OCI-LY7 (cell line): ENCODE measurements at regions not wholly inside any gene's neighbourhood (a gene's known extent, or its start where the extent isn't known, plus 50 kb on each side); places are given as distances from the start of the nearest gene placed in this dataset.
A peak's percentile ranks its signal among the peaks of the same experiment; 100 is the strongest.

Experiments
- BruUV-seq: library from RNA; stranded (reverse); fragments of 400-500 nt; replicated peaks from 2 replicates; lab custom pipeline; 2021; lab: Mats Ljungman, UMichigan
- CTCF ChIA-PET: fragments of 300-600 bp; sonication (Branson Sonifier 250); formaldehyde crosslinking; loops from one replicate; lab custom pipeline; 2022; ENCODE audit warnings: antibody characterized with exemption; ENCODE audit not compliant: unreplicated experiment; lab: Charles Lee
- POLR2A ChIA-PET: fragments of 300-600 bp; sonication (Branson Sonifier 250); formaldehyde crosslinking; loops from one replicate; lab custom pipeline; 2022; ENCODE audit warnings: antibody characterized with exemption; lab: Charles Lee
- DNase-seq: peaks from one replicate; pipeline ENCODE4 v3.0.0-alpha.2; 2015; ENCODE audit warnings: low spot score
- H2AFZ ChIP-seq: fragments of 200-600 bp; sonication (generic), shearing (Covaris generic); 2 replicates; pipeline ENCODE4 v1.6.1; 2014; ENCODE audit warnings: mild to moderate bottlenecking, antibody characterized with exemption, low read length, moderate library complexity
- H3K27ac ChIP-seq: fragments of 200-600 bp; sonication (generic); 2 replicates; pipeline ENCODE4 v1.5.1; 2014; ENCODE audit warnings: mixed run types, low read depth, mild to moderate bottlenecking, moderate library complexity, low read length, inconsistent platforms; ENCODE audit not compliant: poor library complexity, severe bottlenecking
- H3K36me3 ChIP-seq: fragments of 200-600 bp; sonication (generic); 2 replicates; pipeline ENCODE4 v1.6.1; 2014; ENCODE audit warnings: mild to moderate bottlenecking, antibody characterized with exemption, low read length, moderate library complexity, mixed read lengths; ENCODE audit not compliant: insufficient read depth
- H3K4me1 ChIP-seq: fragments of 200-600 bp; sonication (generic); 2 replicates; pipeline ENCODE4 v1.5.1; 2014; ENCODE audit warnings: mild to moderate bottlenecking, low read length; ENCODE audit not compliant: insufficient read depth, poor library complexity, severe bottlenecking
- H3K4me2 ChIP-seq: fragments of 200-600 bp; sonication (generic); 2 replicates; pipeline ENCODE4 v1.6.1; 2014; ENCODE audit warnings: mild to moderate bottlenecking, low read length
- H3K4me3 ChIP-seq: fragments of 200-600 bp; sonication (generic); 2 replicates; pipeline ENCODE4 v1.5.1; 2014; ENCODE audit warnings: mild to moderate bottlenecking, low read depth, low read length; ENCODE audit not compliant: poor library complexity, severe bottlenecking
- H3K79me2 ChIP-seq: fragments of 200-600 bp; sonication (generic); 2 replicates; pipeline ENCODE4 v1.6.1; 2016; ENCODE audit warnings: low read depth, mild to moderate bottlenecking, low read length, moderate library complexity, mixed read lengths; ENCODE audit not compliant: insufficient read depth
- H3K9me2 ChIP-seq: fragments of 200-600 bp; sonication (generic); 2 replicates; pipeline ENCODE4 v1.6.1; 2016; ENCODE audit warnings: mild to moderate bottlenecking, low read length, mixed read lengths; ENCODE audit not compliant: insufficient read depth
- H3K9me3 ChIP-seq: fragments of 200-600 bp; sonication (generic); 2 replicates; pipeline ENCODE4 v1.6.1; 2014; ENCODE audit warnings: mild to moderate bottlenecking, mixed run types, low read length, mixed read lengths
- H4K20me1 ChIP-seq: fragments of 200-600 bp; sonication (generic); 2 replicates; pipeline ENCODE4 v1.6.1; 2014; ENCODE audit warnings: mild to moderate bottlenecking, antibody characterized with exemption, low read length, moderate library complexity, mixed read lengths; ENCODE audit not compliant: insufficient read depth
- EZH2phosphoT487 ChIP-seq: fragments of 200-600 bp; sonication (generic); IDR thresholded peaks from 2 replicates; pipeline ENCODE4 v1.6.1; 2018; ENCODE audit warnings: low read depth, borderline replicate concordance, mild to moderate bottlenecking, mixed run types, antibody characterized with exemption, low read length, moderate library complexity, mixed read lengths
- intact Hi-C: fragments of 100-400 bp; cut with micrococcal nuclease; formaldehyde crosslinking; loops from one replicate; pipeline ENCODE4 v1.10.0; 2022; ENCODE audit not compliant: unreplicated experiment
- TF ChIP-seq, protein P1 (sequence below): fragments of 200-600 bp; sonication (generic); conservative IDR thresholded peaks from 2 replicates; pipeline ENCODE4 v1.5.1; 2014; ENCODE audit warnings: mild to moderate bottlenecking, antibody characterized with exemption, low read length, moderate library complexity, mixed read lengths

DNA sequence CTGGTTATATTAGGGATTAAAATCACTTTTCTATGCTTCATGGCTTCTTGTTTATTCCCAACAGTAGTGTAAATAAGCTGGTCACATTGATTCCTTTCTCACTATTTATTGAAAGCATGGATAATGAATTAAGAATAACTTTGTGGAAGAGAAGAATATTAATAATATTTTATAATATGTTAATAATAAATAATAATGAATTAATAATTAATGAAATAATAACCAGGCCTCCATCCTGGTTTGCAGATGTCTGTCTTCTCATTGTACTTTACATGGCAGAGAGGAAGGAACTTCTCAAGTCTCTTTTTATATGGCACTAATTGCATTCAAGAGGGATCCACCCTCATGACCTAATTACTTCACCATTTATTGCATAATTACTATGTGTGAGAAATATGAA, 473.5 kb downstream of the PTPRC start:
- intact Hi-C loops: loop anchor here (5.0 to 10.0 kb wide), 2 partner anchors 65 to 648 kb away; no protein-coding TSS in a partner anchor
- no peaks in the 10 kb centered on the region for H3K79me2 ChIP-seq
- peaks cover 6% of the 10 kb centered on the region; the same call in 1 of the 2 replicates for H3K9me3 ChIP-seq
- BruUV-seq: no TSS peak
- DNase-seq: no peak
- no peaks in the 10 kb centered on the region for H3K4me1 ChIP-seq
- no peak overlapping the region for H2AFZ ChIP-seq
- no peaks in the 10 kb centered on the region for H3K9me2 ChIP-seq
- no peaks in the 10 kb centered on the region for H4K20me1 ChIP-seq
- no peaks in the 10 kb centered on the region for H3K36me3 ChIP-seq
- no peak overlapping the region for H3K4me2 ChIP-seq
- CTCF ChIA-PET: interaction anchor here (0.7 to 1.5 kb wide), 3 partner anchors 9 to 340 kb away, joined by 3 to 5 read pairs (median 3); no protein-coding TSS in a partner anchor
- no peak overlapping the region for H3K4me3 ChIP-seq
- H3K27ac ChIP-seq: no peak overlapping the region
- no peak for TF ChIP-seq EZH2phosphoT487
- TF ChIP-seq, protein P1, sequence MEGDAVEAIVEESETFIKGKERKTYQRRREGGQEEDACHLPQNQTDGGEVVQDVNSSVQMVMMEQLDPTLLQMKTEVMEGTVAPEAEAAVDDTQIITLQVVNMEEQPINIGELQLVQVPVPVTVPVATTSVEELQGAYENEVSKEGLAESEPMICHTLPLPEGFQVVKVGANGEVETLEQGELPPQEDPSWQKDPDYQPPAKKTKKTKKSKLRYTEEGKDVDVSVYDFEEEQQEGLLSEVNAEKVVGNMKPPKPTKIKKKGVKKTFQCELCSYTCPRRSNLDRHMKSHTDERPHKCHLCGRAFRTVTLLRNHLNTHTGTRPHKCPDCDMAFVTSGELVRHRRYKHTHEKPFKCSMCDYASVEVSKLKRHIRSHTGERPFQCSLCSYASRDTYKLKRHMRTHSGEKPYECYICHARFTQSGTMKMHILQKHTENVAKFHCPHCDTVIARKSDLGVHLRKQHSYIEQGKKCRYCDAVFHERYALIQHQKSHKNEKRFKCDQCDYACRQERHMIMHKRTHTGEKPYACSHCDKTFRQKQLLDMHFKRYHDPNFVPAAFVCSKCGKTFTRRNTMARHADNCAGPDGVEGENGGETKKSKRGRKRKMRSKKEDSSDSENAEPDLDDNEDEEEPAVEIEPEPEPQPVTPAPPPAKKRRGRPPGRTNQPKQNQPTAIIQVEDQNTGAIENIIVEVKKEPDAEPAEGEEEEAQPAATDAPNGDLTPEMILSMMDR: no peak
- POLR2A ChIA-PET: interaction anchor here (0.6 to 3.2 kb wide), 8 partner anchors 9 to 771 kb away, joined by 3 to 15 read pairs (median 4); no protein-coding TSS in a partner anchor

DNA sequence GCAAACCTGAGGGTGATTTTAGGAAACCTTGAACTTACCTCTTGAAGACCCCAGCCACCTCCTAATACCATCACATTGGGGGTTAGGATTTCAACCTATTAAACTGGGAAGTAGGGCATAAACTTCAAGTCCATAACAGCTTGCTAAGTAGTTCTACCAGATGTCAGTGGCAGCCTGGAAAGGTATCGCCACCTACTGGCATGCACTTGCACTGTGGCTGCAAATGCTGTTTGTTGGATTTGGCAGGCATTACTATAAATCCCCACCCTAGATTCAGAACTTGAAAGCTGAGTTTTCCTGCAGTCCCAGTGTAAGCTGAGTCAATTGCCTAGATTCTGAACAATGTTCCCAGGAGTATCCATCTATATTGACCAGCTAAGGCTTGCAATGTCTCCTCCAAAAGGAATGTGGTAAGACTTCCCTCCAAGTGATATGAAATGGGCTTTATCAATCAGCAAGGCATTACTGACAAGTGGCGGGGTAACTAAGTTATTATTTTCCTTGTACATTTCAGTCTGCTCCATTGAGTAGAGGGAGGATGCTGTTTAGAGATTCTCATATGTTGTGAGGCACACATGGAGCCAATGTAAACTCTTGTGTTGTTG, 474.5 kb downstream of the PTPRC start:
- Histone ChIP-seq H3K4me3 (no peak overlapping the region), H3K9me2 (no peaks in the 10 kb centered on the region), H3K4me2 (no peak overlapping the region), H3K4me1 (no peaks in the 10 kb centered on the region), H3K27ac (no peak overlapping the region), H3K79me2 (no peaks in the 10 kb centered on the region), H3K36me3 (no peaks in the 10 kb centered on the region), H3K9me3 (peaks cover 6% of the 10 kb centered on the region; the same call in 1 of the 2 replicates), H4K20me1 (no peaks in the 10 kb centered on the region), H2AFZ (peak overlapping the region; percentile 20; the same call in 1 of the 2 replicates)
- POLR2A ChIA-PET: interaction anchor here (0.9 to 3.2 kb wide), 8 partner anchors 8 to 343 kb away, joined by 3 to 15 read pairs (median 4); no protein-coding TSS in a partner anchor
- no TSS peak for BruUV-seq
- no peak for TF ChIP-seq EZH2phosphoT487
- TF ChIP-seq, protein P1: peak; percentile 98
- intact Hi-C loops: loop anchor here (1.0 to 10.0 kb wide), 4 partner anchors 66 to 649 kb away; no protein-coding TSS in a partner anchor
- CTCF ChIA-PET: interaction anchor here (0.7 to 1.5 kb wide), 3 partner anchors 8 to 341 kb away, joined by 3 to 5 read pairs (median 3); no protein-coding TSS in a partner anchor
- DNase-seq: peak; percentile 80

DNA sequence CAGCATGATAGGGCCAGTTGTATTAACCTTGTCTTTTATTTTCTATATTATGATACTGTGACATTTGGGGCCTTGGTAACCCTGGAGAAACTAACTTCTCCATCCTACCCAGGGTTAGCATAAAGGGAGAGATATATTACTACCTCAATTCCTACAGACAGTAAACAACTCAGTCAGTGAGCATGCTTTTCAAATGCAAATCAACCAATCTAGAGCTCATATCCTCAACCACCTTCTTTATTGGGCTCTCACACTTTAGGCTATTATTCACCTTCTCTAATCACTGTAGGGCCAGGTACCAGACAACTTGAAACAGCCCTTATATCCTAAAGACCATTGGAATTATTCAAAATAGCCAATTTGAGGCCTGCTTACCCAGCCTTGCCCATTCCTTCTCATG, 477.6 kb downstream of the PTPRC start:
- Histone ChIP-seq H4K20me1 (no peaks in the 10 kb centered on the region), H3K9me3 (peaks cover 6% of the 10 kb centered on the region; the same call in 1 of the 2 replicates), H3K9me2 (no peaks in the 10 kb centered on the region), H3K4me3 (no peak overlapping the region), H3K36me3 (no peaks in the 10 kb centered on the region), H3K4me1 (no peaks in the 10 kb centered on the region), H3K79me2 (no peaks in the 10 kb centered on the region), H3K4me2 (no peak overlapping the region), H2AFZ (no peak overlapping the region), H3K27ac (no peak overlapping the region)
- ChIA-PET CTCF (no interaction called here), POLR2A (interaction anchor here (0.6 kb wide), 2 partner anchors 11 to 177 kb away, joined by 3 read pairs; no protein-coding TSS in a partner anchor)
- TF ChIP-seq, protein P1: no peak
- no peak for TF ChIP-seq EZH2phosphoT487
- BruUV-seq: no TSS peak
- intact Hi-C loops: loop anchor here (10.0 kb wide), 1 partner anchor 652 kb away; no protein-coding TSS in a partner anchor
- no peak for DNase-seq
